GM06990 (cell line): ENCODE measurements at regions not wholly inside any gene's neighbourhood (a gene's known extent, or its start where the extent isn't known, plus 50 kb on each side); places are given as distances from the start of the nearest gene placed in this dataset.

ENCODE experiments used
- DNase-seq: peaks from one replicate; pipeline ENCODE4 v3.0.0-alpha.2; 2011; ENCODE audit not compliant: insufficient read length; ENCODE audit errors: extremely low read depth
- H3K27me3 ChIP-seq: replicated peaks from 2 replicates; pipeline ENCODE4 v1.6.0; 2011; ENCODE audit warnings: low read length; ENCODE audit not compliant: control insufficient read depth, insufficient read depth
- H3K36me3 ChIP-seq: 2 replicates; pipeline ENCODE4 v1.5.1; 2011; ENCODE audit warnings: low read length; ENCODE audit not compliant: control insufficient read depth, insufficient read depth
- H3K4me3 ChIP-seq: replicated peaks from 2 replicates; pipeline ENCODE4 v1.5.1; 2011; ENCODE audit warnings: low read depth, mild to moderate bottlenecking, control low read depth, low read length
- TF ChIP-seq, protein P1 (sequence below): IDR thresholded peaks from 2 replicates; pipeline ENCODE4 v1.5.1; 2011; ENCODE audit warnings: low read length, control low read depth, mild to moderate bottlenecking, inconsistent platforms; ENCODE audit not compliant: insufficient read depth, poor library complexity, severe bottlenecking

DNA sequence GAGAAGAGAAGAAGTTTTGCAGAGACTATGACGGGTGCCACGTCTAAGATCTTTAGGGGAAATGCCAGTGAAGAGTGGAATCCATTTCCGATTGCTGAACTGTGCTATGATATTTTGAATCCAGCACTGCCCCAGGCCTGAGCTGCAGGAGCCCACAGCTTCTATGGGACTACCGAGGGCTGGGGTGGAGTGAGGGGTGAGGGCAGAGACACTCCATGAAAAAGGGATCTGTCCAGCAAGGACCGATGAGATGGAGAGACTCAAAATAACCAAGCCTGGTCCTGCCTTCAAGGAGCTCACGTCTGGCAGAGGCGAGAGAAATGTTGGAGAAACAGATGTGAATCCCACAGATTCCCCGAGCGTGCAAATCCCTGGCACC is 79.8 kb upstream of the MEF2A start:
- Histone ChIP-seq H3K27me3 (no peaks in the 10 kb centered on the region), H3K36me3 (no peaks in the 10 kb centered on the region), H3K4me3 (no peak overlapping the region)
- no peak for DNase-seq
- TF ChIP-seq, protein P1, sequence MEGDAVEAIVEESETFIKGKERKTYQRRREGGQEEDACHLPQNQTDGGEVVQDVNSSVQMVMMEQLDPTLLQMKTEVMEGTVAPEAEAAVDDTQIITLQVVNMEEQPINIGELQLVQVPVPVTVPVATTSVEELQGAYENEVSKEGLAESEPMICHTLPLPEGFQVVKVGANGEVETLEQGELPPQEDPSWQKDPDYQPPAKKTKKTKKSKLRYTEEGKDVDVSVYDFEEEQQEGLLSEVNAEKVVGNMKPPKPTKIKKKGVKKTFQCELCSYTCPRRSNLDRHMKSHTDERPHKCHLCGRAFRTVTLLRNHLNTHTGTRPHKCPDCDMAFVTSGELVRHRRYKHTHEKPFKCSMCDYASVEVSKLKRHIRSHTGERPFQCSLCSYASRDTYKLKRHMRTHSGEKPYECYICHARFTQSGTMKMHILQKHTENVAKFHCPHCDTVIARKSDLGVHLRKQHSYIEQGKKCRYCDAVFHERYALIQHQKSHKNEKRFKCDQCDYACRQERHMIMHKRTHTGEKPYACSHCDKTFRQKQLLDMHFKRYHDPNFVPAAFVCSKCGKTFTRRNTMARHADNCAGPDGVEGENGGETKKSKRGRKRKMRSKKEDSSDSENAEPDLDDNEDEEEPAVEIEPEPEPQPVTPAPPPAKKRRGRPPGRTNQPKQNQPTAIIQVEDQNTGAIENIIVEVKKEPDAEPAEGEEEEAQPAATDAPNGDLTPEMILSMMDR = no peak

GRCh38 chr15:99486371-99487336 is 79.1 kb upstream of the MEF2A start:
- H3K27me3 ChIP-seq = no peaks in the 10 kb centered on the region
- TF ChIP-seq, protein P1 = no peak
- H3K36me3 ChIP-seq = no peaks in the 10 kb centered on the region
- no peak for DNase-seq
- H3K4me3 ChIP-seq = no peak overlapping the region; the same call in 1 of the 2 replicates

- DNase-seq = no peak
- TF ChIP-seq, protein P1 = no peak
- H3K36me3 ChIP-seq = no peaks in the 10 kb centered on the region
- no peak overlapping the region for H3K4me3 ChIP-seq
- H3K27me3 ChIP-seq = no peaks in the 10 kb centered on the region
Measured at GRCh38 chr15:99487337-99487730, 78.5 kb upstream of the MEF2A start.

DNA sequence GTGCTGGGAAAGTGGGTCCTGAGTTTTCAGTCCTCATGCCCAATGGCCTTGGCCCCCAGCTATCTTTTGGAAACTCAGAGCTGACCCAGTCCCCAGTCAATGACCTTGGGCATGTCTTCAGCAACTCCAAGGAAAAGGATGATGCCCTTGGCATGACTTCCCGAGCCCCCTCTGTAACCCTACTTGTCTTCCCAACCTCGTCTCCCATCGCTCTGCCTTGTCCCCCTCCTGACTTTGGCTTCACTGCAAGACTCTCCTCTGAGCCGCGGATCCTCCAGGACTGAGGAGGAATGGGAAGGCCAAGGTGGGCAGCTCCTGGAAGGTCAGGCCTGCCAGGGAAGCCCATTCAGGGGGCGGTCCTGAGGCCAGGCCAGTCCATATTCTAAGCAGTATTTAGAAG is 73.5 kb upstream of the MEF2A start:
- TF ChIP-seq, protein P1 = no peak
- Histone ChIP-seq H3K4me3 (no peak overlapping the region), H3K27me3 (no peaks in the 10 kb centered on the region), H3K36me3 (no peaks in the 10 kb centered on the region)
- DNase-seq = no peak

DNA sequence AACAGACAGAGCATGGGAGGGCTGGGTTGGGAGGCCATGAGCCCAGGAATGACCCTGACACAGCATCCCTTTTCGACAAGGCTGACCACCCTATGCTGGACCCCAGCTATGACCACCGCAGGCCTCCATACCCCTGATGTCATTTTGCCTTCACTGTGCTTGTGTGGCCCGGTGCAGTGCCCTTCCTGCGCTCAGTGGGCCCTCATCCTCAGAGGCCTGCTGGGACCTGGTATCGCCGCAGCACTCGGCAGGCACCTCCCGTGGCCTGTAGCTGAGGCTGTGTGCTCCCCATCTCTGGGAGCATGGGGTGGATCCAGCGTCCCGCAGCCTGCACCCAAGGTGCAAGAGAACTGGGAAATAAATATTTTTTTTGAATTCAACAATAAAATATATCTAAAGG is 73.1 kb upstream of the MEF2A start:
- no peaks in the 10 kb centered on the region for H3K27me3 ChIP-seq
- DNase-seq = no peak
- TF ChIP-seq, protein P1 = no peak
- no peak overlapping the region for H3K4me3 ChIP-seq
- H3K36me3 ChIP-seq = no peaks in the 10 kb centered on the region
